Neural progenitor cell (in vitro differentiated cells): ENCODE measurements at regions not wholly inside any gene's neighbourhood (a gene's known extent, or its start where the extent isn't known, plus 50 kb on each side); places are given as distances from the start of the nearest gene placed in this dataset.

Source experiments
- DNase-seq: peaks from one replicate; pipeline ENCODE4 v3.0.0-alpha.2; 2016; ENCODE audit warnings: low spot score
- H2AFZ ChIP-seq: fragments of 200-600 bp; sonication (generic); replicated peaks from 2 replicates; pipeline ENCODE4 v1.6.1; 2016; ENCODE audit warnings: antibody characterized with exemption
- H3F3A ChIP-seq: fragments of 200-600 bp; sonication (generic); 2 replicates; pipeline ENCODE4 v1.6.1; 2016; ENCODE audit warnings: antibody characterized with exemption, low read depth
- H3K27ac ChIP-seq: fragments of 200-600 bp; sonication (generic); 2 replicates; pipeline ENCODE4 v1.5.1; 2016; ENCODE audit warnings: mild to moderate bottlenecking
- H3K27me3 ChIP-seq: fragments of 200-600 bp; sonication (generic); 2 replicates; pipeline ENCODE4 v1.6.1; 2016; ENCODE audit warnings: mild to moderate bottlenecking, moderate library complexity
- H3K36me3 ChIP-seq: fragments of 200-600 bp; sonication (generic); 2 replicates; pipeline ENCODE4 v1.5.1; 2016
- H3K4me1 ChIP-seq: fragments of 200-600 bp; sonication (generic); 2 replicates; pipeline ENCODE4 v1.6.1; 2016; ENCODE audit warnings: mixed run types
- H3K4me2 ChIP-seq: fragments of 200-600 bp; sonication (generic); 2 replicates; pipeline ENCODE4 v1.6.1; 2016
- H3K4me3 ChIP-seq: fragments of 200-600 bp; sonication (generic); 2 replicates; pipeline ENCODE4 v1.5.1; 2016
- H3K79me2 ChIP-seq: fragments of 200-600 bp; sonication (generic); 2 replicates; pipeline ENCODE4 v1.6.1; 2016; ENCODE audit warnings: low read depth
- H3K9ac ChIP-seq: fragments of 200-600 bp; sonication (generic); 2 replicates; pipeline ENCODE4 v1.6.1; 2016
- H3K9me3 ChIP-seq: fragments of 200-600 bp; sonication (generic); 2 replicates; pipeline ENCODE4 v1.5.1; 2016; ENCODE audit warnings: low read depth
- H4K20me1 ChIP-seq: fragments of 200-600 bp; sonication (generic); 2 replicates; pipeline ENCODE4 v1.6.1; 2016; ENCODE audit warnings: low read depth
- H3K27ac Mint-ChIP-seq: 3 replicates; pipeline ENCODE4 v1.8.0; 2021; ENCODE audit warnings: mixed read lengths
- H3K27me3 Mint-ChIP-seq: 2 replicates; pipeline ENCODE4 v1.8.0; 2022; ENCODE audit warnings: low read depth, mild to moderate bottlenecking, inconsistent platforms, moderate library complexity, mixed read lengths; ENCODE audit not compliant: insufficient read depth
- H3K36me3 Mint-ChIP-seq: 3 replicates; pipeline ENCODE4 v1.8.0; 2021; ENCODE audit warnings: mixed read lengths
- H3K4me1 Mint-ChIP-seq: 3 replicates; pipeline ENCODE4 v1.8.0; 2021; ENCODE audit warnings: mixed read lengths
- H3K4me3 Mint-ChIP-seq: 3 replicates; pipeline ENCODE4 v1.8.0; 2021; ENCODE audit warnings: mild to moderate bottlenecking, moderate library complexity, mixed read lengths
- H3K9me3 Mint-ChIP-seq: 3 replicates; pipeline ENCODE4 v1.8.0; 2020; ENCODE audit warnings: mixed read lengths
- CTCF ChIP-seq: fragments of 200-600 bp; sonication (generic); IDR thresholded peaks from 2 replicates; pipeline ENCODE4 v1.5.1; 2017; ENCODE audit warnings: antibody characterized with exemption, mild to moderate bottlenecking
- EZH2 ChIP-seq: fragments of 200-600 bp; sonication (generic); IDR thresholded peaks from 2 replicates; pipeline ENCODE4 v1.6.1; 2017; ENCODE audit warnings: antibody characterized with exemption, mild to moderate bottlenecking, moderate library complexity
- EZH2phosphoT487 ChIP-seq: fragments of 200-600 bp; sonication (generic); IDR thresholded peaks from 2 replicates; pipeline ENCODE4 v1.6.1; 2017; ENCODE audit warnings: antibody characterized with exemption

GRCh38 chr4:64713256-64713840, 304.1 kb upstream of the TECRL start:
- no peak for TF ChIP-seq EZH2phosphoT487
- peak; percentile 71 for TF ChIP-seq CTCF
- no peak for TF ChIP-seq EZH2
- H3K27ac ChIP-seq, result no peak overlapping the region
- no peaks in the 10 kb centered on the region for H3K9me3 ChIP-seq
- Mint-ChIP-seq H3K9me3 (no peaks in the 10 kb centered on the region), H3K4me1 (peaks cover 3% of the 10 kb centered on the region), H3K4me3 (no peak overlapping the region), H3K27ac (no peak overlapping the region), H3K36me3 (no peaks in the 10 kb centered on the region), H3K27me3 (no peaks in the 10 kb centered on the region)
- no peaks in the 10 kb centered on the region for H3K27me3 ChIP-seq
- DNase-seq, result peak; percentile 23
- no peaks in the 10 kb centered on the region for H3K79me2 ChIP-seq
- no peak overlapping the region for H3K4me3 ChIP-seq
- H3K36me3 ChIP-seq, result no peaks in the 10 kb centered on the region
- no peaks in the 10 kb centered on the region for H4K20me1 ChIP-seq
- no peak overlapping the region for H2AFZ ChIP-seq
- no peaks in the 10 kb centered on the region for H3F3A ChIP-seq
- no peak overlapping the region for H3K4me2 ChIP-seq
- no peaks in the 10 kb centered on the region for H3K4me1 ChIP-seq
- no peak overlapping the region for H3K9ac ChIP-seq

- Histone ChIP-seq H3K27ac (no peak overlapping the region), H3K27me3 (no peaks in the 10 kb centered on the region), H3F3A (no peaks in the 10 kb centered on the region), H2AFZ (no peak overlapping the region), H3K79me2 (no peaks in the 10 kb centered on the region), H3K9ac (no peak overlapping the region), H3K4me3 (no peak overlapping the region), H4K20me1 (no peaks in the 10 kb centered on the region), H3K4me1 (no peaks in the 10 kb centered on the region), H3K36me3 (no peaks in the 10 kb centered on the region), H3K9me3 (no peaks in the 10 kb centered on the region), H3K4me2 (no peak overlapping the region)
- no peak overlapping the region for H3K27ac Mint-ChIP-seq
- no peaks in the 10 kb centered on the region for H3K27me3 Mint-ChIP-seq
- H3K4me3 Mint-ChIP-seq, result no peak overlapping the region
- H3K36me3 Mint-ChIP-seq, result no peaks in the 10 kb centered on the region
- no peaks in the 10 kb centered on the region for H3K9me3 Mint-ChIP-seq
- no peak for TF ChIP-seq EZH2
- no peak for TF ChIP-seq EZH2phosphoT487
- no peak for TF ChIP-seq CTCF
- DNase-seq, result no peak
- no peaks in the 10 kb centered on the region for H3K4me1 Mint-ChIP-seq
Measured at GRCh38 chr4:64712590-64712989, 303.3 kb upstream of the TECRL start.

- Histone ChIP-seq H3K79me2 (no peaks in the 10 kb centered on the region), H3K4me1 (no peaks in the 10 kb centered on the region), H4K20me1 (no peaks in the 10 kb centered on the region), H3K9ac (no peak overlapping the region), H2AFZ (no peak overlapping the region), H3K27me3 (no peaks in the 10 kb centered on the region), H3F3A (no peaks in the 10 kb centered on the region), H3K36me3 (no peaks in the 10 kb centered on the region), H3K9me3 (no peaks in the 10 kb centered on the region), H3K4me3 (no peak overlapping the region), H3K27ac (no peak overlapping the region), H3K4me2 (no peak overlapping the region)
- Mint-ChIP-seq H3K4me3 (no peak overlapping the region), H3K27me3 (peaks cover 3% of the 10 kb centered on the region), H3K36me3 (no peaks in the 10 kb centered on the region), H3K27ac (no peak overlapping the region), H3K4me1 (no peaks in the 10 kb centered on the region), H3K9me3 (peaks cover 5% of the 10 kb centered on the region)
- no peak for DNase-seq
- no peak for TF ChIP-seq EZH2
- no peak for TF ChIP-seq CTCF
- no peak for TF ChIP-seq EZH2phosphoT487
Measured at GRCh38 chr4:64705989-64706388, 296.7 kb upstream of the TECRL start.
